Tibial nerve (tissue), 3 donors: ENCODE measurements at regions not wholly inside any gene's neighbourhood (a gene's known extent, or its start where the extent isn't known, plus 50 kb on each side); places are given as distances from the start of the nearest gene placed in this dataset.

Experiments
- POLR2A ChIP-seq, 2 donors: fragments of 450-650 bp; IDR thresholded peaks; one replicate each; pipeline ENCODE4 v1.6.1; 2017; ENCODE audit warnings: antibody characterized with exemption in 2 of 2, mild to moderate bottlenecking in 2 of 2, moderate library complexity in 2 of 2
- TF ChIP-seq, protein P1 (sequence below), 5 experiments: fragments of 200-600 bp in 3 of 5; fragments of 450-650 bp in 2 of 5; sonication (generic) in 3 of 5; IDR thresholded peaks; one replicate each; pipeline ENCODE4 v1.5.1; 2016 to 2019; ENCODE audit warnings: antibody characterized with exemption in 5 of 5, mild to moderate bottlenecking in 3 of 5, moderate library complexity in 2 of 5

DNA sequence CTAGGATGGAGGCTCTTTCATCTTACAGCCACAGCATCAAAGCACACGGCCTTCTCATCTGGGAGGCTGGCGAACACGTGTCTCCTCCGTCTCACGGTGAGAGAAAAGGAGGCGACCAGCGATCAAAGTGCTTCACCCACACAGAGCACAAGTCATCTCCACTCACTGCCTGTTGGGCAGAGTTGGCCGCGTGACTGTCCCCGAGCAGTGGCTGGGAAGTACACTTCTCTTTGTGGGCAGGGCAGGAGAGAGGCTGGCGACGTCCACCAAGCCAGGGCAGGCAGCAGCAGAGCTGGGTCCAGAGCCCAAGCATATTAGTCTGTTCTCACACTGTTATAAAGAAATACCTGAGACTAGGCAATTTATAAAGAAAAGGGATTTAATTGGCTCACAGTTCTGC is 64.1 kb upstream of the FOXC1 start:
- TF ChIP-seq, protein P1, sequence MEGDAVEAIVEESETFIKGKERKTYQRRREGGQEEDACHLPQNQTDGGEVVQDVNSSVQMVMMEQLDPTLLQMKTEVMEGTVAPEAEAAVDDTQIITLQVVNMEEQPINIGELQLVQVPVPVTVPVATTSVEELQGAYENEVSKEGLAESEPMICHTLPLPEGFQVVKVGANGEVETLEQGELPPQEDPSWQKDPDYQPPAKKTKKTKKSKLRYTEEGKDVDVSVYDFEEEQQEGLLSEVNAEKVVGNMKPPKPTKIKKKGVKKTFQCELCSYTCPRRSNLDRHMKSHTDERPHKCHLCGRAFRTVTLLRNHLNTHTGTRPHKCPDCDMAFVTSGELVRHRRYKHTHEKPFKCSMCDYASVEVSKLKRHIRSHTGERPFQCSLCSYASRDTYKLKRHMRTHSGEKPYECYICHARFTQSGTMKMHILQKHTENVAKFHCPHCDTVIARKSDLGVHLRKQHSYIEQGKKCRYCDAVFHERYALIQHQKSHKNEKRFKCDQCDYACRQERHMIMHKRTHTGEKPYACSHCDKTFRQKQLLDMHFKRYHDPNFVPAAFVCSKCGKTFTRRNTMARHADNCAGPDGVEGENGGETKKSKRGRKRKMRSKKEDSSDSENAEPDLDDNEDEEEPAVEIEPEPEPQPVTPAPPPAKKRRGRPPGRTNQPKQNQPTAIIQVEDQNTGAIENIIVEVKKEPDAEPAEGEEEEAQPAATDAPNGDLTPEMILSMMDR (IDR thresholded peaks at IDR 0.05) = no peak
- no peak for TF ChIP-seq POLR2A (IDR thresholded peaks at IDR 0.05)
